Breast epithelium (tissue), 4 donors: ENCODE measurements at regions not wholly inside any gene's neighbourhood (a gene's known extent, or its start where the extent isn't known, plus 50 kb on each side); places are given as distances from the start of the nearest gene placed in this dataset.

Source experiments
- DNase-seq, 2 donors: peaks; one replicate each; pipeline ENCODE4 v3.0.0-alpha.2; 2019; ENCODE audit warnings: low spot score in 2 of 2
- H3K27ac ChIP-seq, 2 donors: fragments of 200-600 bp; sonication (generic) in 1 of 2; one replicate each; pipeline ENCODE4 v1.5.1; 2016 to 2019; ENCODE audit warnings: mild to moderate bottlenecking in 1 of 2
- H3K27me3 ChIP-seq, 2 donors: fragments of 200-600 bp; sonication (generic) in 1 of 2; one replicate each; pipeline versions ENCODE4 v1.5.1 to v1.6.0; 2017 to 2019; ENCODE audit warnings: control low read depth in 1 of 2, mild to moderate bottlenecking in 1 of 2
- H3K36me3 ChIP-seq: fragments of 200-600 bp; one replicate; pipeline ENCODE4 v1.5.1; 2019
- H3K4me1 ChIP-seq, 2 donors: fragments of 200-600 bp; sonication (generic); one replicate each; pipeline ENCODE4 v1.5.1; 2016 to 2019; ENCODE audit warnings: control low read depth in 1 of 2
- H3K4me3 ChIP-seq, 3 donors: fragments of 200-600 bp; sonication (generic); 1 replicate in 2 of 3; 2 replicates in 1 of 3; pipeline ENCODE4 v1.5.1; 2016 to 2019; ENCODE audit warnings: mild to moderate bottlenecking in 3 of 3, moderate library complexity in 2 of 3
- H3K9me3 ChIP-seq, 2 donors: fragments of 200-600 bp; sonication (generic) in 1 of 2; one replicate each; pipeline ENCODE4 v1.5.1; 2016 to 2019; ENCODE audit warnings: control low read depth in 1 of 2
- CTCF ChIP-seq, 3 donors: fragments of 450-650 bp; IDR thresholded peaks; one replicate each; pipeline ENCODE4 v1.5.1; 2016 to 2017; ENCODE audit warnings: antibody characterized with exemption in 3 of 3, mild to moderate bottlenecking in 3 of 3, moderate library complexity in 3 of 3
- POLR2A ChIP-seq: fragments of 450-650 bp; IDR thresholded peaks from one replicate; pipeline ENCODE4 v1.6.1; 2016; ENCODE audit warnings: antibody characterized with exemption, mild to moderate bottlenecking, moderate library complexity
- POLR2AphosphoS5 ChIP-seq, 3 donors: sonication (generic); formaldehyde crosslinking; IDR thresholded peaks; one replicate each; pipeline ENCODE4 v1.6.1; 2017; ENCODE audit warnings: antibody characterized with exemption in 3 of 3
- intact Hi-C: fragments of 100-400 bp; cut with DNase I; formaldehyde crosslinking; loops from one replicate; pipeline ENCODE4 v1.15.1; 2023; ENCODE audit warnings: low total_unique reads

GRCh38 chr4:114334884-114335330 lies 263.7 kb upstream of the UGT8 start:
- Histone ChIP-seq H3K9me3 (no peaks in the 10 kb centered on the region), H3K27me3 (no peaks in the 10 kb centered on the region), H3K27ac (no peak overlapping the region), H3K36me3 (no peaks in the 10 kb centered on the region), H3K4me3 (no peak overlapping the region), H3K4me1 (no peaks in the 10 kb centered on the region)
- TF ChIP-seq POLR2AphosphoS5 (IDR thresholded peaks at IDR 0.05): no peak
- no peak for TF ChIP-seq POLR2A
- no peak for TF ChIP-seq CTCF (IDR thresholded peaks at IDR 0.05)
- no peak for DNase-seq
- intact Hi-C loops: no loop called here

- intact Hi-C loops: no loop called here
These were observed 263.3 kb upstream of the UGT8 start for GRCh38 chr4:114335339-114335738.

GRCh38 chr4:114343015-114343414 lies 255.6 kb upstream of the UGT8 start:
- TF ChIP-seq CTCF (IDR thresholded peaks at IDR 0.05) (no peak), POLR2A (no peak), POLR2AphosphoS5 (IDR thresholded peaks at IDR 0.05) (no peak)
- no peak overlapping the region for H3K27ac ChIP-seq
- DNase-seq: no peak
- H3K4me1 ChIP-seq: no peaks in the 10 kb centered on the region
- H3K4me3 ChIP-seq: no peak overlapping the region
- intact Hi-C loops: loop anchor here (5.0 kb wide), 1 partner anchor 66 kb away; no protein-coding TSS in a partner anchor
- no peaks in the 10 kb centered on the region for H3K27me3 ChIP-seq
- no peaks in the 10 kb centered on the region for H3K9me3 ChIP-seq
- no peaks in the 10 kb centered on the region for H3K36me3 ChIP-seq

More at GRCh38 chr4:114335339-114335738, 263.3 kb upstream of the UGT8 start:
- Histone ChIP-seq H3K27ac (no peak overlapping the region), H3K36me3 (no peaks in the 10 kb centered on the region), H3K9me3 (no peaks in the 10 kb centered on the region), H3K27me3 (no peaks in the 10 kb centered on the region), H3K4me1 (no peaks in the 10 kb centered on the region), H3K4me3 (no peak overlapping the region)
- DNase-seq: no peak
- TF ChIP-seq POLR2A (no peak), POLR2AphosphoS5 (IDR thresholded peaks at IDR 0.05) (no peak), CTCF (IDR thresholded peaks at IDR 0.05) (no peak)

- intact Hi-C loops: no loop called here
- Histone ChIP-seq H3K27me3 (no peaks in the 10 kb centered on the region), H3K9me3 (no peaks in the 10 kb centered on the region), H3K27ac (no peak overlapping the region), H3K4me3 (no peak overlapping the region), H3K36me3 (no peaks in the 10 kb centered on the region), H3K4me1 (no peaks in the 10 kb centered on the region)
- TF ChIP-seq POLR2A (no peak), CTCF (IDR thresholded peaks at IDR 0.05) (no peak), POLR2AphosphoS5 (IDR thresholded peaks at IDR 0.05) (no peak)
- DNase-seq: no peak
These were observed 248.9 kb upstream of the UGT8 start for GRCh38 chr4:114349543-114350175.

- Histone ChIP-seq H3K9me3 (no peaks in the 10 kb centered on the region), H3K4me1 (no peaks in the 10 kb centered on the region), H3K36me3 (no peaks in the 10 kb centered on the region), H3K4me3 (no peak overlapping the region), H3K27ac (no peak overlapping the region), H3K27me3 (no peaks in the 10 kb centered on the region)
- TF ChIP-seq POLR2A (no peak), POLR2AphosphoS5 (IDR thresholded peaks at IDR 0.05) (no peak), CTCF (IDR thresholded peaks at IDR 0.05) (no peak)
- DNase-seq: no peak
- intact Hi-C loops: no loop called here
These were observed 239.7 kb upstream of the UGT8 start for GRCh38 chr4:114358901-114359300.
